ENCODE measurements at regions not wholly inside any gene's neighbourhood (a gene's known extent, or its start where the extent isn't known, plus 50 kb on each side); places are given as distances from the start of the nearest gene placed in this dataset.

DNA sequence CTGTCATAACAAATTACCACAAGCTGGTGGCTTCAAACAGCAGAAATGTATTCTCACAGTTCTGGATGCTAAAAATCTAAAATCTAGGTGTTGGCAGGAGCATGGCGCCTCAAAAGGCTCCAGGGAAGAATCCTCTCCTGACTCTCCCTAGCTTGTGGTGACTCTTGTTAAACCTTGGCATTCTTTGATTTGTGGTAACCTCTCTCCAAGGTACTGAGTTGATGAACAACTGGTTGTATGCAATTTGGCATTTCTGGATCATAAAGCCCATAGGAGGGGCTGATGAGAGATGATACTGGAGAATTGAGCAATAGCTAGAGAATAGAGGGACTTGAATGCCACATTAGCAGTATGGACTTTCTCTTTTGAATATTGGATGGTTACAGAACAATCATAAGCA, 821.8 kb downstream of the TBL1XR1 start:
- Histone ChIP-seq H3K27ac (no peak overlapping the region), H3K4me2 (ENCODE audit: low read length) (no peak overlapping the region)

GRCh38 chr3:176362191-176362731, 835.0 kb downstream of the TBL1XR1 start:
- no peak overlapping the region for H3K4me2 ChIP-seq (ENCODE audit: low read length)
- H3K9me3 ChIP-seq (ENCODE audit: control insufficient read depth, low read length), result no peaks in the 10 kb centered on the region
- H3K4me1 ChIP-seq, result no peaks in the 10 kb centered on the region
- no peaks in the 10 kb centered on the region for H3K79me2 ChIP-seq
- H2AFZ ChIP-seq, result no peak overlapping the region
- H3K4me3 ChIP-seq (ENCODE audit: low read depth, low read length), result no peak overlapping the region
- no peak overlapping the region for H3K27ac ChIP-seq
- H3K9ac ChIP-seq, result no peak overlapping the region
- no peaks in the 10 kb centered on the region for H3K36me3 ChIP-seq (ENCODE audit: control insufficient read depth, insufficient read depth, low read length)
- H3K27me3 ChIP-seq (ENCODE audit: control insufficient read depth, insufficient read depth, low read length), result no peaks in the 10 kb centered on the region
- no peak for TF ChIP-seq CTCF (IDR thresholded peaks at IDR 0.05)

More for the DNA sequence above, 821.8 kb downstream of the TBL1XR1 start:
- Histone ChIP-seq H2AFZ (no peak overlapping the region), H3K9ac (no peak overlapping the region), H3K4me1 (no peaks in the 10 kb centered on the region), H3K27me3 (ENCODE audit: control insufficient read depth, insufficient read depth, low read length) (no peaks in the 10 kb centered on the region), H3K4me3 (ENCODE audit: low read depth, low read length) (no peak overlapping the region), H3K9me3 (ENCODE audit: control insufficient read depth, low read length) (no peaks in the 10 kb centered on the region), H3K36me3 (ENCODE audit: control insufficient read depth, insufficient read depth, low read length) (no peaks in the 10 kb centered on the region), H3K79me2 (no peaks in the 10 kb centered on the region)
- TF ChIP-seq CTCF (IDR thresholded peaks at IDR 0.05), result no peak

- no peak overlapping the region for H2AFZ ChIP-seq
- TF ChIP-seq CTCF (IDR thresholded peaks at IDR 0.05), result no peak
- no peaks in the 10 kb centered on the region for H3K27me3 ChIP-seq (ENCODE audit: control insufficient read depth, insufficient read depth, low read length)
- no peaks in the 10 kb centered on the region for H3K9me3 ChIP-seq (ENCODE audit: control insufficient read depth, low read length)
- no peaks in the 10 kb centered on the region for H3K36me3 ChIP-seq (ENCODE audit: control insufficient read depth, insufficient read depth, low read length)
- no peaks in the 10 kb centered on the region for H3K4me1 ChIP-seq
- H3K27ac ChIP-seq, result no peak overlapping the region
- no peak overlapping the region for H3K9ac ChIP-seq
- no peaks in the 10 kb centered on the region for H3K79me2 ChIP-seq
- no peak overlapping the region for H3K4me3 ChIP-seq (ENCODE audit: low read depth, low read length)
- H3K4me2 ChIP-seq (ENCODE audit: low read length), result no peak overlapping the region
Measured at GRCh38 chr3:176359211-176359610, 838.1 kb downstream of the TBL1XR1 start.

DNA sequence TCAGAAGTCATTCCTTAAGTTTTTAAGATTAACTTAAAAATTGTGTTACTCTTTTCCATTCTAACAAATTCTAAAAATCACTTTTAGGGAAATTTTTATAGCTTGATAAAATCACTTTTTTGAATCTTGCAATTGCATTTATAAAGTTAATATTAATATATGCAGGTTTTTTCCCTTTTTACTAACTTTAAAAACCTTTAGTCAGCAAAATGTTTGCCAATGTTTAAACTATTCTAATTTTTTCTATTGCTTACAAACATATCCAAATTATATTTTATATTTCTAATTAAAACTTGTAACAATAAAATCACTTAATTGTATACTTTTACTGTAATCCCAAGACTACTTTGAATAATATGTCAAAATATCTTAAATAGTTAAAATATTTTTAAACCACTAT, 839.4 kb downstream of the TBL1XR1 start:
- no peak for TF ChIP-seq CTCF (IDR thresholded peaks at IDR 0.05)
- no peaks in the 10 kb centered on the region for H3K9me3 ChIP-seq (ENCODE audit: control insufficient read depth, low read length)

GRCh38 chr3:176354843-176355242, 842.4 kb downstream of the TBL1XR1 start:
- H3K9me3 ChIP-seq (ENCODE audit: control insufficient read depth, low read length), result no peaks in the 10 kb centered on the region
- no peaks in the 10 kb centered on the region for H3K4me1 ChIP-seq
- H3K27me3 ChIP-seq (ENCODE audit: control insufficient read depth, insufficient read depth, low read length), result no peaks in the 10 kb centered on the region
- H3K79me2 ChIP-seq, result no peaks in the 10 kb centered on the region
- no peak overlapping the region for H3K9ac ChIP-seq
- no peaks in the 10 kb centered on the region for H3K36me3 ChIP-seq (ENCODE audit: control insufficient read depth, insufficient read depth, low read length)
- no peak overlapping the region for H3K4me3 ChIP-seq (ENCODE audit: low read depth, low read length)
- no peak overlapping the region for H2AFZ ChIP-seq
- H3K27ac ChIP-seq, result no peak overlapping the region
- no peak for TF ChIP-seq CTCF (IDR thresholded peaks at IDR 0.05)
- H3K4me2 ChIP-seq (ENCODE audit: low read length), result no peak overlapping the region

More for the DNA sequence above, 839.4 kb downstream of the TBL1XR1 start:
- Histone ChIP-seq H3K4me3 (ENCODE audit: low read depth, low read length) (no peak overlapping the region), H3K79me2 (no peaks in the 10 kb centered on the region), H3K4me1 (no peaks in the 10 kb centered on the region), H3K36me3 (ENCODE audit: control insufficient read depth, insufficient read depth, low read length) (no peaks in the 10 kb centered on the region), H2AFZ (no peak overlapping the region), H3K27ac (no peak overlapping the region), H3K4me2 (ENCODE audit: low read length) (no peak overlapping the region), H3K27me3 (ENCODE audit: control insufficient read depth, insufficient read depth, low read length) (no peaks in the 10 kb centered on the region), H3K9ac (no peak overlapping the region)

Data from parathyroid adenoma (tissue), 2 donors.